ENCODE measurements at regions not wholly inside any gene's neighbourhood (a gene's known extent, or its start where the extent isn't known, plus 50 kb on each side); places are given as distances from the start of the nearest gene placed in this dataset.

DNA sequence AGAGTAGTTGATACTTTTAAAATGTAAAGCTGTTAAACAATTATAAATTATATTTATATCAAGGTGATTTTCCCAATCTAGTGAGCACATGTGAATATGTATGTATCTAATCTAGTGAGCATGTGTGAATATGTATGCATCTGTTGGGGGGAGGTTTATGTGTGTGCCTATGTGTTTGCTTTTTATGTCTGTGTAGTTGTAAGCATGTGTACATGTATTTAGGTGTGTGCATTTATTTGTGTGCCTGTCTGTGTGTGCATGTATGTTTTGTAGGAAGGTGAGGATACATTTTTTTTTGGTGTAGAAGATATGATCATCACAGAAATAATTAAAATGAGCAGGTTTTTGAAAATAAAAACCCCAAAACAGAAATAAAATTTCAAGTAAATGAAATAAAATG lies 318.9 kb upstream of the CHRM3 start:
- in situ Hi-C loops (cut with MboI; ENCODE audit: low sequenced_read_pairs, unreplicated experiment), result no loop called here
- TF ChIP-seq, protein P1, sequence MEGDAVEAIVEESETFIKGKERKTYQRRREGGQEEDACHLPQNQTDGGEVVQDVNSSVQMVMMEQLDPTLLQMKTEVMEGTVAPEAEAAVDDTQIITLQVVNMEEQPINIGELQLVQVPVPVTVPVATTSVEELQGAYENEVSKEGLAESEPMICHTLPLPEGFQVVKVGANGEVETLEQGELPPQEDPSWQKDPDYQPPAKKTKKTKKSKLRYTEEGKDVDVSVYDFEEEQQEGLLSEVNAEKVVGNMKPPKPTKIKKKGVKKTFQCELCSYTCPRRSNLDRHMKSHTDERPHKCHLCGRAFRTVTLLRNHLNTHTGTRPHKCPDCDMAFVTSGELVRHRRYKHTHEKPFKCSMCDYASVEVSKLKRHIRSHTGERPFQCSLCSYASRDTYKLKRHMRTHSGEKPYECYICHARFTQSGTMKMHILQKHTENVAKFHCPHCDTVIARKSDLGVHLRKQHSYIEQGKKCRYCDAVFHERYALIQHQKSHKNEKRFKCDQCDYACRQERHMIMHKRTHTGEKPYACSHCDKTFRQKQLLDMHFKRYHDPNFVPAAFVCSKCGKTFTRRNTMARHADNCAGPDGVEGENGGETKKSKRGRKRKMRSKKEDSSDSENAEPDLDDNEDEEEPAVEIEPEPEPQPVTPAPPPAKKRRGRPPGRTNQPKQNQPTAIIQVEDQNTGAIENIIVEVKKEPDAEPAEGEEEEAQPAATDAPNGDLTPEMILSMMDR (IDR thresholded peaks at IDR 0.05; ENCODE audit: borderline replicate concordance, control extremely low read depth, extremely low read depth, insufficient read depth, missing control alignments), result no peak
- no peak for DNase-seq (ENCODE audit: low spot score)

DNA sequence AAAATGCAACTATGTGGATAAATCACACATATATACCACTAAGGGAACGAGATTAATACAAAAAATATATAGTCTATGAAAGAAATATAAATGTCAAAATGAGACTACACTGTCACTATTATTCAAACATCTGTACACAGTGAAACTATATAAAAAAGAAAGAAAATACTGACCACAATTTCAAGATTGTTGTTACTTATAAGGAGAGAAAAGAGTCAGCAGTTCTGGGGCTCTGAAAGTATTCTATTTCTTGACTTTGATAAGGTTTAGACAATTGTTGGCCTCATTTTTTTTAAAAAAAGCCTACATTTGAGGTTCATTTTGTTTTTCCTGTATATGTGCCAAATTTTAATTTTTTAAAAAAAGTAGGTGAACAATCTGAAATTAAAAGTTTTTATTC lies 319.3 kb upstream of the CHRM3 start:
- TF ChIP-seq, protein P1 (IDR thresholded peaks at IDR 0.05; ENCODE audit: borderline replicate concordance, control extremely low read depth, extremely low read depth, insufficient read depth, missing control alignments), result no peak
- in situ Hi-C loops (cut with MboI; ENCODE audit: low sequenced_read_pairs, unreplicated experiment), result no loop called here
- DNase-seq (ENCODE audit: low spot score), result no peak

DNA sequence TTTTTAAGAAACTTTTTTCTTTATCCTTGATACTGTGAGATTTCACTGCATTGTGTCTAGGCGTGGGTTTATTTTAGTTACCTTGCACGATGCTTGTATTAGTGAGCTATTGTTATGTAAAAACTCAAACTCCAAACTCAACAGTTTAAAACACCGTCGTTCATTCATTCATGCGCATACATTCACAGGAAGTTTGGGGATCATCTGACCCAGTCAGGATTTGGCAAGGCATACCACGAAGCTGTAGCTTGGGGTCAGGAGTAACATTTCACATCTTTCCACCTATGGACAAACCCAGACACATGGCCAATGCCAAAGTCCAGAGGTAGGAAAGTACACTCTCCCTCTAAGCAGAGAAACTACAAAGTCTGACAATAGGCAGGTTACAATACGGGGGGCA lies 324.6 kb upstream of the CHRM3 start:
- TF ChIP-seq, protein P1 (IDR thresholded peaks at IDR 0.05; ENCODE audit: borderline replicate concordance, control extremely low read depth, extremely low read depth, insufficient read depth, missing control alignments), result no peak
- in situ Hi-C loops (cut with MboI; ENCODE audit: low sequenced_read_pairs, unreplicated experiment), result no loop called here
- DNase-seq (ENCODE audit: low spot score), result no peak

DNA sequence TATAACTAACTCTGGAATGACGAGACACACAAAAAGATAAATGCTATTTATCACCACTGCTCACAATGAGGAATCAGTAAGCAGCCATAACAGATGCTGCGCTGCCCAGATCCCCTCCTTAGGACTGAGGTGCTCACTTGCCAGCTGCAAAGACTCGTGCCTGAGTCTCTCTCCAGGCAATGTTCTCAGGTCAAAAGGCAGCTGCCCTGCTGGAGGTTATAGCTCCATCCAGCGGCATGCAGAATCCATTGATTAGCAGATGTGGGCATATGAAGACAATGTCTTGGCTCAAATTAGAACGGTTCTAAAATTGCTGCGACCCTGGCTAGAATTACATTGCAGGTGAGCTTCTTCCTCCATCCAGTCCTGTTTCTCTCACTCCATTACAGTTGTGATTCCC lies 328.2 kb upstream of the CHRM3 start:
- no peak for DNase-seq (ENCODE audit: low spot score)
- TF ChIP-seq, protein P1 (IDR thresholded peaks at IDR 0.05; ENCODE audit: borderline replicate concordance, control extremely low read depth, extremely low read depth, insufficient read depth, missing control alignments), result no peak
- in situ Hi-C loops (cut with MboI; ENCODE audit: low sequenced_read_pairs, unreplicated experiment), result no loop called here

DNA sequence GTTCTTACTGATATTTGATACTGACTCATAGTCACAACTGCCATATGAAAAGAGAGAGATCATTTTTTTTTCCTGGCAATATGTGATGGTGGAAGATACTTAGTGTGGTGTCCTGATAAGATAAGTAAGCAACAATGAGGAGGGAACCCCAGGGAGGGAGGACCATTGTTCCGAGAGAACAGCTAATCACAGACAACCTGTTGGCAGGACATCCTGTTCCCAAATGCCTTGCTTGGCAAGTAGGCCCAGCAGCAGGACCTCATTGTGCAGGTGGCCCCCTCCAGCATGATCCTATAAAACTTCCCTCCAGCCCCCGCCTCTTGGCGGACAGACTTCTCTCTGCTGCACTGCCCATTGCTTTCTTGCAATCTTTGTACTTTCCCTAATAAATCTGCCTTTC lies 329.4 kb upstream of the CHRM3 start:
- in situ Hi-C loops (cut with MboI; ENCODE audit: low sequenced_read_pairs, unreplicated experiment), result no loop called here
- DNase-seq (ENCODE audit: low spot score), result no peak
- TF ChIP-seq, protein P1 (IDR thresholded peaks at IDR 0.05; ENCODE audit: borderline replicate concordance, control extremely low read depth, extremely low read depth, insufficient read depth, missing control alignments), result no peak

DNA sequence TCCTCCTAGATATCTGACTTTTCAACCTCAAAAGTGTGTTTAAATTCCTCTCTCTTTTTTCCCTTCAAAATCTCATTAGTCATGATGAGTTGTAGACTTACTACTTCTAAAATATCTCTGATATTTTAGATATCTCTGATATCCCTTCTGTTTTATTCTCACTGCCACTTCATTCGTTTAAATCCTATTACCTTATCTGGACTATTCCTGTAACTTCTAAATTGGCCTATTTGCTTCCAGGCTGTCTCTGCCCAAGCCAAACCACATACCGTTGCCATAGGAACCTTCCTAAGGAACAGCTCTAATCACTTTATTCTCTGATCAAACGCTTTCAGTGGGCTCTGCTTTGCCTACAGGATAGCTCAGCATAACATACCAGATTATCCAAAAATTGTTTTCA lies 333.1 kb upstream of the CHRM3 start:
- TF ChIP-seq, protein P1 (IDR thresholded peaks at IDR 0.05; ENCODE audit: borderline replicate concordance, control extremely low read depth, extremely low read depth, insufficient read depth, missing control alignments), result no peak
- in situ Hi-C loops (cut with MboI; ENCODE audit: low sequenced_read_pairs, unreplicated experiment), result no loop called here
- no peak for DNase-seq (ENCODE audit: low spot score)

DNA sequence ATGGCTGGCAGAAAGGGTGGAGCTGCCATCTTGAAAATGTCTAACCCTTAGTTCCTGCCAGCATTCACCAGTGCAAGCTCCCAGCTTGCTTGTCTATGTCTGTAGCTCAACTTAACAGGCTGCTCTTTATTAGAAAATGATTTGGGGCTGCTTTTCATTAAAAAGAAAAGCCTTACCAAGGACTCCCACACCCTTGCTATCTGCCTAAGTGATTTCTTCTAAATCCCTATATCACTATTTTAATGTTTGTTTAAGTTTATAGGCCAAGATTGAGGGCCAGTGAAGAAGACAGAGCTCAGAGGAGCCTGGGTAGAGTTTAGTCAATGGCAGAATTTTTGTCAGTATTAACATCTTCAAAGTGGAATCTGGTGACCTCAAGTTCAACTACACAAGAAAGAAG lies 336.8 kb upstream of the CHRM3 start:
- in situ Hi-C loops (cut with MboI; ENCODE audit: low sequenced_read_pairs, unreplicated experiment), result no loop called here
- DNase-seq (ENCODE audit: low spot score), result no peak
- TF ChIP-seq, protein P1 (IDR thresholded peaks at IDR 0.05; ENCODE audit: borderline replicate concordance, control extremely low read depth, extremely low read depth, insufficient read depth, missing control alignments), result no peak

Data from GM13976 (cell line).